ENCODE measurements at regions not wholly inside any gene's neighbourhood (a gene's known extent, or its start where the extent isn't known, plus 50 kb on each side); places are given as distances from the start of the nearest gene placed in this dataset.
"Not testable (repeated sequence)": the region's sequence is repeated elsewhere in the genome, so short reads cannot be mapped to it uniquely, and the experiment has no call there.

GRCh38 chr16:29202025-29202632, 204.4 kb downstream of the NPIPB11 start:
- H3K4me1 ChIP-seq (ENCODE audit: insufficient read depth, low read length) = peaks cover 38% of the 10 kb centered on the region
- H3K36me3 ChIP-seq (replicated peaks in 1 of 2; ENCODE audit: control insufficient read depth in 1 of 2, insufficient read depth in 2 of 2, low read length in 2 of 2); H2AFZ ChIP-seq (ENCODE audit: low read length); H3K9me3 ChIP-seq (ENCODE audit: low read length); H3K9ac ChIP-seq (ENCODE audit: insufficient read depth, low read depth, low read length); H3K27me3 ChIP-seq (ENCODE audit: control insufficient read depth in 1 of 2, insufficient read depth in 2 of 2, low read length in 2 of 2); POLR2A ChIA-PET; BruUV-seq (replicated peaks); CTCF ChIA-PET (ENCODE audit: low intra/inter-chr PET ratio, low total read pairs); FAIRE-seq; intact Hi-C loops (cut with micrococcal nuclease; ENCODE audit: unreplicated experiment); H3K4me3 ChIP-seq (replicated peaks in 1 of 3; ENCODE audit: insufficient read depth in 1 of 3, low read depth in 2 of 3, low read length in 3 of 3); H3K79me2 ChIP-seq (ENCODE audit: insufficient read depth, low read length); H4K20me1 ChIP-seq (ENCODE audit: insufficient read depth, low read length); TF ChIP-seq SOX13, LCORL (IDR thresholded peaks at IDR 0.05): not testable (repeated sequence)
- H3K27ac ChIP-seq (ENCODE audit: extremely low read length, insufficient read depth, low read length) = peak overlapping the region; percentile 53
- DNase-seq (ENCODE audit: low spot score) (peak; percentile 80), ATAC-seq (peak; percentile 88)
- H3K4me2 ChIP-seq (ENCODE audit: low read depth, low read length) = peak overlapping the region; percentile 65
- 4% methylated on average over 7 of the region's 8 CpGs for WGBS (ENCODE audit: low lambda C conversion rate)
- in situ Hi-C loops (cut with HindIII; ENCODE audit: extremely low pct_ligation_motif_present, low pct_unique_long_range_greater_than_20kb) = loop anchor here (25.0 kb wide), 1 partner anchor 90 kb away; no protein-coding TSS in a partner anchor
- 0 out of 2 replicates have a peak, but pooled peaks have one; percentile 37 for TF ChIP-seq ZNF614 (CRISPR knock-in tag; IDR thresholded peaks at IDR 0.05; ENCODE audit: borderline replicate concordance)
- peak; percentile 64; the same call in 1 of the 2 replicates for TF ChIP-seq RARA (CRISPR knock-in tag; IDR thresholded peaks at IDR 0.05)
- TF ChIP-seq HOXA3 (CRISPR knock-in tag; IDR thresholded peaks at IDR 0.05) = peak; percentile 53; the same call in 1 of the 2 replicates
- peak; percentile 33; the same call in 1 of the 2 replicates for TF ChIP-seq SALL1 (CRISPR knock-in tag; IDR thresholded peaks at IDR 0.05)
- TF ChIP-seq, protein P1, sequence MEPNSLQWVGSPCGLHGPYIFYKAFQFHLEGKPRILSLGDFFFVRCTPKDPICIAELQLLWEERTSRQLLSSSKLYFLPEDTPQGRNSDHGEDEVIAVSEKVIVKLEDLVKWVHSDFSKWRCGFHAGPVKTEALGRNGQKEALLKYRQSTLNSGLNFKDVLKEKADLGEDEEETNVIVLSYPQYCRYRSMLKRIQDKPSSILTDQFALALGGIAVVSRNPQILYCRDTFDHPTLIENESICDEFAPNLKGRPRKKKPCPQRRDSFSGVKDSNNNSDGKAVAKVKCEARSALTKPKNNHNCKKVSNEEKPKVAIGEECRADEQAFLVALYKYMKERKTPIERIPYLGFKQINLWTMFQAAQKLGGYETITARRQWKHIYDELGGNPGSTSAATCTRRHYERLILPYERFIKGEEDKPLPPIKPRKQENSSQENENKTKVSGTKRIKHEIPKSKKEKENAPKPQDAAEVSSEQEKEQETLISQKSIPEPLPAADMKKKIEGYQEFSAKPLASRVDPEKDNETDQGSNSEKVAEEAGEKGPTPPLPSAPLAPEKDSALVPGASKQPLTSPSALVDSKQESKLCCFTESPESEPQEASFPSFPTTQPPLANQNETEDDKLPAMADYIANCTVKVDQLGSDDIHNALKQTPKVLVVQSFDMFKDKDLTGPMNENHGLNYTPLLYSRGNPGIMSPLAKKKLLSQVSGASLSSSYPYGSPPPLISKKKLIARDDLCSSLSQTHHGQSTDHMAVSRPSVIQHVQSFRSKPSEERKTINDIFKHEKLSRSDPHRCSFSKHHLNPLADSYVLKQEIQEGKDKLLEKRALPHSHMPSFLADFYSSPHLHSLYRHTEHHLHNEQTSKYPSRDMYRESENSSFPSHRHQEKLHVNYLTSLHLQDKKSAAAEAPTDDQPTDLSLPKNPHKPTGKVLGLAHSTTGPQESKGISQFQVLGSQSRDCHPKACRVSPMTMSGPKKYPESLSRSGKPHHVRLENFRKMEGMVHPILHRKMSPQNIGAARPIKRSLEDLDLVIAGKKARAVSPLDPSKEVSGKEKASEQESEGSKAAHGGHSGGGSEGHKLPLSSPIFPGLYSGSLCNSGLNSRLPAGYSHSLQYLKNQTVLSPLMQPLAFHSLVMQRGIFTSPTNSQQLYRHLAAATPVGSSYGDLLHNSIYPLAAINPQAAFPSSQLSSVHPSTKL (CRISPR knock-in tag; IDR thresholded peaks at IDR 0.05) = peak; percentile 69
- TF ChIP-seq, protein P2, sequence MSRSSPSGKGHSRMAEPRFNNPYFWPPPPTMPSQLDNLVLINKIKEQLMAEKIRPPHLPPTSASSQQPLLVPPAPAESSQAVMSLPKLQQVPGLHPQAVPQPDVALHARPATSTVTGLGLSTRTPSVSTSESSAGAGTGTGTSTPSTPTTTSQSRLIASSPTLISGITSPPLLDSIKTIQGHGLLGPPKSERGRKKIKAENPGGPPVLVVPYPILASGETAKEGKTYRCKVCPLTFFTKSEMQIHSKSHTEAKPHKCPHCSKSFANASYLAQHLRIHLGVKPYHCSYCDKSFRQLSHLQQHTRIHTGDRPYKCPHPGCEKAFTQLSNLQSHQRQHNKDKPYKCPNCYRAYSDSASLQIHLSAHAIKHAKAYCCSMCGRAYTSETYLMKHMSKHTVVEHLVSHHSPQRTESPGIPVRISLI (CRISPR knock-in tag; IDR thresholded peaks at IDR 0.05; ENCODE audit: borderline replicate concordance) = peak; percentile 61; the same call in 1 of the 2 replicates
- TF ChIP-seq BCL6 (CRISPR knock-in tag; IDR thresholded peaks at IDR 0.05) = peak; percentile 32; the same call in 1 of the 2 replicates
- peak; percentile 62; the same call in 1 of the 2 replicates for TF ChIP-seq RXRA (CRISPR knock-in tag; IDR thresholded peaks at IDR 0.05)
- TF ChIP-seq, protein P3, sequence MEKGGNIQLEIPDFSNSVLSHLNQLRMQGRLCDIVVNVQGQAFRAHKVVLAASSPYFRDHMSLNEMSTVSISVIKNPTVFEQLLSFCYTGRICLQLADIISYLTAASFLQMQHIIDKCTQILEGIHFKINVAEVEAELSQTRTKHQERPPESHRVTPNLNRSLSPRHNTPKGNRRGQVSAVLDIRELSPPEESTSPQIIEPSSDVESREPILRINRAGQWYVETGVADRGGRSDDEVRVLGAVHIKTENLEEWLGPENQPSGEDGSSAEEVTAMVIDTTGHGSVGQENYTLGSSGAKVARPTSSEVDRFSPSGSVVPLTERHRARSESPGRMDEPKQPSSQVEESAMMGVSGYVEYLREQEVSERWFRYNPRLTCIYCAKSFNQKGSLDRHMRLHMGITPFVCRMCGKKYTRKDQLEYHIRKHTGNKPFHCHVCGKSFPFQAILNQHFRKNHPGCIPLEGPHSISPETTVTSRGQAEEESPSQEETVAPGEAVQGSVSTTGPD (CRISPR knock-in tag; IDR thresholded peaks at IDR 0.05) = 0 out of 2 replicates have a peak, but pooled peaks have one; percentile 27
- TF ChIP-seq SOX13 (CRISPR knock-in tag; conservative IDR thresholded peaks at IDR 0.05 in 1 of 2, IDR thresholded peaks at IDR 0.05 in 1 of 2) = 0 out of 4 replicates have a peak, but pooled peaks of 1 of the 2 experiments have one; percentile 12
- TF ChIP-seq CEBPG (CRISPR knock-in tag; IDR thresholded peaks at IDR 0.05) = peak; percentile 39; the same call in 1 of the 2 replicates
- TF ChIP-seq LCORL (CRISPR knock-in tag; IDR thresholded peaks at IDR 0.05) = peak; percentile 60; the same call in 1 of the 2 replicates

Data from HepG2 (cell line).